Pancreas (tissue), 10 donors: ENCODE measurements at regions not wholly inside any gene's neighbourhood (a gene's known extent, or its start where the extent isn't known, plus 50 kb on each side); places are given as distances from the start of the nearest gene placed in this dataset.

ENCODE experiments used
- ATAC-seq, 4 donors: fragments of 200-7000 bp; cut with Tn5 transposase; one replicate each; pipeline versions ENCODE4 v1.8.0 to v1.9.1; 2020; ENCODE audit warnings: mild to moderate bottlenecking in 4 of 4, moderate library complexity in 4 of 4
- DNase-seq, 6 donors: peaks; one replicate each; pipeline ENCODE4 v3.0.0-alpha.2; 2020
- FAIRE-seq: peaks from 2 replicates; lab custom pipeline; 2012; peaks lifted over from hg19 to GRCh38; lab: Jason Lieb, UNC
- H3K27ac ChIP-seq, 4 donors: fragments of 200-600 bp; sonication (generic); 1 replicate in 3 of 4; 2 replicates in 1 of 4; pipeline versions ENCODE4 v1.5.0 to v1.8.0; 2020
- H3K27me3 ChIP-seq, 4 donors: fragments of 200-600 bp; one replicate each; pipeline ENCODE4 v1.8.0; 2021
- H3K36me3 ChIP-seq, 3 donors: fragments of 200-600 bp; sonication (generic) in 1 of 3; one replicate each; pipeline versions ENCODE4 v1.5.0 to v1.8.0; 2020 to 2021
- H3K4me1 ChIP-seq, 3 donors: fragments of 200-600 bp; one replicate each; pipeline ENCODE4 v1.8.0; 2021
- H3K4me3 ChIP-seq, 4 donors: fragments of 200-600 bp; sonication (generic) in 2 of 4; one replicate each; pipeline versions ENCODE4 v1.5.0 to v1.8.0; 2020 to 2021
- H3K9me3 ChIP-seq, 4 donors: fragments of 200-600 bp; one replicate each; pipeline ENCODE4 v1.8.0; 2021
- WGBS, 2 donors: extraction: QIAGEN DNeasy Blood & Tissue Kit; methylation state at CpG; one replicate each; pipeline ENCODE4 v1.1.7; 2013; 5-methylcytosine and 5-hydroxymethylcytosine counted together
- intact Hi-C, 3 donors: fragments of 100-400 bp; cut with DNase I; formaldehyde crosslinking; loops; one replicate each; pipeline versions ENCODE4 v1.11.1 to v1.14.2; 2022
- TF ChIP-seq, protein P1 (sequence below), 4 donors: fragments of 200-600 bp; sonication (generic) in 3 of 4; IDR thresholded peaks; one replicate each; pipeline versions ENCODE4 v1.5.0 to v1.8.0; 2021; ENCODE audit warnings: antibody characterized with exemption in 4 of 4
- donor health status: healthy with polysubstance abuse.
- donor health status: DM: no; HTN: no; CAD: no; lungs with moderate emphysema.
- donor health status: DM: no; HTN: no; CAD: no.
- donor health status: control.
- donor health status: control.
- donor health status: Bipolar disorder and iron deficiency.
- donor health status: DM: yes; HTN: yes; CAD: no.
- donor health status: DM: no; HTN: no; CAD: no.
- donor health status: DM: no; HTN: no; CAD: no.
- donor health status: DM: yes; HTN: yes; CAD: no.

DNA sequence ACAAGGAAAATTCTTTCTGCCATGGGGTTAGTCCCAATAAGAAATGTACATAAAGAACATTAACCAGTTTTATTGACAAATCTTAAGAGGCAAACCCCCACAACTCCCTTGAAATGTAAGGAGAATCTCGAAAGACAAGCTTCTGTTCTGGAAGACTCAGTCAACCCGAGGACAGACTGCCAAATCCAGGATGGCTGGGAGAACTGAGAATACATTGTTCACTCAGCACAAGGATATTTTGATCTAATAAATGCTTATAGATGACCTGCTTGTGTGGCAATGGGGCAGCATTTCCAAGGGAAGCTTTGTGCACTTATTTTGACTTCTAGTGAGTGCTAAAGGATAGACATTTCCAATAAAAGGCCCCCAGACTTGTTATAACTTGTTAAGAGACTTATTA lies 280.4 kb downstream of the DHX15 start:
- TF ChIP-seq, protein P1, sequence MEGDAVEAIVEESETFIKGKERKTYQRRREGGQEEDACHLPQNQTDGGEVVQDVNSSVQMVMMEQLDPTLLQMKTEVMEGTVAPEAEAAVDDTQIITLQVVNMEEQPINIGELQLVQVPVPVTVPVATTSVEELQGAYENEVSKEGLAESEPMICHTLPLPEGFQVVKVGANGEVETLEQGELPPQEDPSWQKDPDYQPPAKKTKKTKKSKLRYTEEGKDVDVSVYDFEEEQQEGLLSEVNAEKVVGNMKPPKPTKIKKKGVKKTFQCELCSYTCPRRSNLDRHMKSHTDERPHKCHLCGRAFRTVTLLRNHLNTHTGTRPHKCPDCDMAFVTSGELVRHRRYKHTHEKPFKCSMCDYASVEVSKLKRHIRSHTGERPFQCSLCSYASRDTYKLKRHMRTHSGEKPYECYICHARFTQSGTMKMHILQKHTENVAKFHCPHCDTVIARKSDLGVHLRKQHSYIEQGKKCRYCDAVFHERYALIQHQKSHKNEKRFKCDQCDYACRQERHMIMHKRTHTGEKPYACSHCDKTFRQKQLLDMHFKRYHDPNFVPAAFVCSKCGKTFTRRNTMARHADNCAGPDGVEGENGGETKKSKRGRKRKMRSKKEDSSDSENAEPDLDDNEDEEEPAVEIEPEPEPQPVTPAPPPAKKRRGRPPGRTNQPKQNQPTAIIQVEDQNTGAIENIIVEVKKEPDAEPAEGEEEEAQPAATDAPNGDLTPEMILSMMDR (IDR thresholded peaks at IDR 0.05) = no peak
- no peak overlapping the region for H3K4me3 ChIP-seq
- H3K27ac ChIP-seq = no peak overlapping the region
- H3K27me3 ChIP-seq = no peaks in the 10 kb centered on the region
- WGBS, 2 donors = 42 to 60% methylated on average over 2 of the region's 2 CpGs
- DNase-seq (no peak), ATAC-seq (no peak), FAIRE-seq (no peak)
- H3K4me1 ChIP-seq = no peaks in the 10 kb centered on the region
- H3K36me3 ChIP-seq = no peaks in the 10 kb centered on the region
- intact Hi-C loops = no loop called here
- H3K9me3 ChIP-seq = no peaks in the 10 kb centered on the region

DNA sequence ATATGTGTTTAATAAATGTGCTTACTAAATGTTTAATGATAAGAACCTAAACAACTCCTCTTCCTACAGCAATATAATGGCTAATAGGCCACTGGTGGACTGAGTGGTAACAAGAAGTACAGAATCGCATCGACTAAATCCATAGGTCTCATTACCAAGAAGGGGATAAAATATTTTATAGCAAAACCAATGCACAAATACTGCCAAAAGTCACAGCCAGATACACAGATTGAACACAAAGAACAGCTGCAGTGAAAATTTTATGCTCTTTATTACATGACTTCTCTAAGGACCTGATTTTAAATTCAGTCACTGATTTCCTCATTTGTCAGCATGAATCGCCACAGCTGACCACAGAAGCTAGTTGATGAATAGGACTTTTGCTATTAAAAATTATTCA lies 285.4 kb downstream of the DHX15 start:
- intact Hi-C loops = no loop called here
- no peak for DNase-seq
- FAIRE-seq = no peak
- Histone ChIP-seq H3K27ac (no peak overlapping the region), H3K9me3 (no peaks in the 10 kb centered on the region), H3K27me3 (no peaks in the 10 kb centered on the region), H3K4me3 (no peak overlapping the region), H3K4me1 (no peaks in the 10 kb centered on the region), H3K36me3 (no peaks in the 10 kb centered on the region)
- WGBS, 2 donors = 75 to 83% methylated on average over 3 of the region's 3 CpGs
- TF ChIP-seq, protein P1 (IDR thresholded peaks at IDR 0.05) = no peak
- no peak for ATAC-seq

DNA sequence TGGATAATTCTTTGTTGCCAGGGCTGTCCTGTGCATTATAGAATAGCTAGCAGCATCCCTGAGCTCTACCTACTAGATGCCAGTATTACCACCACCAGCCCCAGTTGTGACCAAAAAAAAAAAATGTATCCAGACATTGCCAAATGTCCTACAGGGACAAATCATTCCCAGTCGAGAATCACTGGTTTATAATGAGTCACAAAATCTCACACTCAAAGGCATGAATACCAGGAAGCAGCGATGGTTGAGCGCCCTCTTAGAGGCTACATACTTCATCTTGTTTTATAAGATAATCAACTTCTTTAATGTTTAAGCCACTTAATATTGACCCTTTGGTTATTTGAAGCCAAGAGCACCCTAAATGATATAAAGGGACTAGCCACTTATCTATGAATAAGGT lies 297.3 kb downstream of the DHX15 start:
- TF ChIP-seq, protein P1 (IDR thresholded peaks at IDR 0.05) = no peak

DNA sequence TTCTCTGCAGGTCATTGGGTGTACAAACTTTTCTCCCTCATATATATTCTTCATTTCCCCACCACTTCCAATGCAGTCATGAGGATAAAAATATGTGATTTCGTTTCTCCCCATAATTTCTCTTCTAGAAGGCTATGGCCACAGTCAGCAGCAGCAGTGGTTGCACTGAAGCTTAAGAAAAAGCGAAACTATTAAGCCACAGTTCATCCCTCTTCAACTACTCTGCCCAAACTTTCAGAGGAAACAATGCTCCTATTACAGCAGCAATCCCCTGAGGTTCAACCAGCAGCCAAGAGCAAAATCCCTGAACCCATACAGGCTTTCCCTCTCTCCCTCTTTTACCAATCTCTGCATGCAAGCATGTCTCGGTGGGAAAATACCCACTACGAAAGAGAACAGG lies 298.6 kb downstream of the DHX15 start:
- DNase-seq (no peak), FAIRE-seq (no peak), ATAC-seq (no peak)
- no peaks in the 10 kb centered on the region for H3K27me3 ChIP-seq
- no peaks in the 10 kb centered on the region for H3K36me3 ChIP-seq
- TF ChIP-seq, protein P1 (IDR thresholded peaks at IDR 0.05) = no peak
- H3K9me3 ChIP-seq = no peaks in the 10 kb centered on the region
- no peaks in the 10 kb centered on the region for H3K4me1 ChIP-seq
- H3K4me3 ChIP-seq = no peak overlapping the region
- 52 to 62% methylated on average over 4 of the region's 4 CpGs for WGBS, 2 donors
- H3K27ac ChIP-seq = no peak overlapping the region
- intact Hi-C loops = no loop called here

More for the DNA sequence above, 297.3 kb downstream of the DHX15 start:
- no peaks in the 10 kb centered on the region for H3K27me3 ChIP-seq
- no peaks in the 10 kb centered on the region for H3K9me3 ChIP-seq
- H3K4me3 ChIP-seq = no peak overlapping the region
- no peak for DNase-seq
- no peak overlapping the region for H3K27ac ChIP-seq
- intact Hi-C loops = no loop called here
- no peak for FAIRE-seq
- ATAC-seq = no peak
- 64 to 79% methylated on average over 3 of the region's 3 CpGs for WGBS, 2 donors
- no peaks in the 10 kb centered on the region for H3K36me3 ChIP-seq
- H3K4me1 ChIP-seq = no peaks in the 10 kb centered on the region

DNA sequence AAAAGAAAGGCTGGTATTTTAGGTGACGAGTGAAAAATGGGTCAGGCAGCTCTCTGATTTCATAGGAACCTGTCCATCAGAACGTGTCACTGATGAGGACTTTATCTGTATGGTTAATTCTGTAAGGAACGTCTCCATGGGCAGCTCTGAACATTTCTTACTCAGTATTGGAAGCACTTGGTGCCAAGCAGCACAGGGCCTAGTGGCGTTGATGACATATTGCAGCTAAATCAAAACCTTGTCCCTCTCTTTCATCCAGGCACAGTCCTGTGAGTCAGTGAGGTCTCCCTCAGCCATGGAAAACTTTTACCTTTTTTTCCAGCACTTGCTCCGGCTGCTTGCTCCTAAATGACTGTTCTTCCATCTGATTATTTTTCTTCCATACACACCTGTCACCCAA lies 301.9 kb downstream of the DHX15 start:
- no peak overlapping the region for H3K4me3 ChIP-seq
- H3K27ac ChIP-seq = no peak overlapping the region
- no peak for DNase-seq
- 67 to 77% methylated on average over 5 of the region's 5 CpGs for WGBS, 2 donors
- intact Hi-C loops = no loop called here
- no peak for ATAC-seq
- TF ChIP-seq, protein P1 (IDR thresholded peaks at IDR 0.05) = no peak
- H3K36me3 ChIP-seq = no peaks in the 10 kb centered on the region
- no peaks in the 10 kb centered on the region for H3K9me3 ChIP-seq
- no peak for FAIRE-seq
- H3K27me3 ChIP-seq = no peaks in the 10 kb centered on the region
- H3K4me1 ChIP-seq = no peaks in the 10 kb centered on the region
